Liver (tissue), 8 donors: ENCODE measurements at regions not wholly inside any gene's neighbourhood (a gene's known extent, or its start where the extent isn't known, plus 50 kb on each side); places are given as distances from the start of the nearest gene placed in this dataset.

Experiments used
- DNase-seq: peaks from one replicate; pipeline ENCODE4 v3.0.0-alpha.2; 2017; ENCODE audit warnings: low spot score
- H3K27ac ChIP-seq, 2 donors: one replicate each; pipeline ENCODE4 v1.7.0; 2013; ENCODE audit warnings: inconsistent platforms in 2 of 2, low read length in 2 of 2, control low read depth in 1 of 2, low read depth in 1 of 2, mild to moderate bottlenecking in 1 of 2
- H3K27me3 ChIP-seq, 4 donors: one replicate each; pipeline versions ENCODE4 v1.6.1 to v1.7.0; 2013; ENCODE audit warnings: low read length in 3 of 4, inconsistent platforms in 1 of 4, mild to moderate bottlenecking in 1 of 4, moderate library complexity in 1 of 4; ENCODE audit not compliant: control insufficient read depth in 4 of 4, insufficient read depth in 4 of 4
- H3K36me3 ChIP-seq, 4 donors: one replicate each; pipeline versions ENCODE4 v1.6.1 to v1.7.0; 2013; ENCODE audit warnings: low read length in 3 of 4, mild to moderate bottlenecking in 3 of 4, low read depth in 1 of 4, moderate library complexity in 1 of 4; ENCODE audit not compliant: control insufficient read depth in 4 of 4, insufficient read depth in 3 of 4
- H3K4me1 ChIP-seq, 4 donors: one replicate each; pipeline versions ENCODE4 v1.6.1 to v1.7.0; 2013; ENCODE audit warnings: low read length in 3 of 4, mild to moderate bottlenecking in 3 of 4, moderate library complexity in 1 of 4; ENCODE audit not compliant: control insufficient read depth in 4 of 4, insufficient read depth in 4 of 4
- H3K4me3 ChIP-seq, 3 donors: one replicate each; pipeline versions ENCODE4 v1.6.1 to v1.7.0; 2013; ENCODE audit warnings: low read length in 3 of 3, control low read depth in 1 of 3, low read depth in 1 of 3, mild to moderate bottlenecking in 1 of 3
- H3K9ac ChIP-seq, 2 donors: one replicate each; pipeline ENCODE4 v1.7.0; 2013; ENCODE audit warnings: low read length in 2 of 2, mild to moderate bottlenecking in 2 of 2, moderate library complexity in 2 of 2, control low read depth in 1 of 2, low read depth in 1 of 2
- H3K9me3 ChIP-seq, 4 donors: one replicate each; pipeline versions ENCODE4 v1.6.1 to v1.7.0; 2013; ENCODE audit warnings: low read length in 3 of 4; ENCODE audit not compliant: control insufficient read depth in 4 of 4
- GABPA ChIP-seq, 2 donors: IDR thresholded peaks in 1 of 2; conservative IDR thresholded peaks in 1 of 2; 2 replicates each; pipeline ENCODE4 v1.6.1; 2016; ENCODE audit warnings: antibody characterized with exemption in 2 of 2, mild to moderate bottlenecking in 1 of 2, moderate library complexity in 1 of 2
- HNF4A ChIP-seq, 2 donors: conservative IDR thresholded peaks; 2 replicates each; pipeline ENCODE4 v1.6.1; 2016; ENCODE audit warnings: antibody characterized with exemption in 2 of 2, mild to moderate bottlenecking in 2 of 2
- RAD21 ChIP-seq, 2 donors: IDR thresholded peaks; 2 replicates each; pipeline ENCODE4 v1.6.1; 2016; ENCODE audit warnings: antibody characterized with exemption in 2 of 2, mild to moderate bottlenecking in 2 of 2
- RXRA ChIP-seq, 2 donors: IDR thresholded peaks; 2 replicates each; pipeline ENCODE4 v1.6.1; 2017 to 2018; ENCODE audit warnings: antibody characterized with exemption in 2 of 2, mild to moderate bottlenecking in 1 of 2
- WGBS: extraction: QIAGEN DNeasy Blood & Tissue Kit; methylation state at CpG from one replicate; pipeline ENCODE4 v1.1.7; 2013; 5-methylcytosine and 5-hydroxymethylcytosine counted together
- TF ChIP-seq, protein P1 (sequence below): IDR thresholded peaks from 2 replicates; pipeline ENCODE4 v1.6.1; 2016; ENCODE audit warnings: antibody characterized with exemption
- TF ChIP-seq, protein P2 (sequence below): fragments of 150-350 bp; IDR thresholded peaks from 2 replicates; pipeline ENCODE4 v1.5.1; 2017; ENCODE audit warnings: improper control_type of control experiment, low read depth, low read length; ENCODE audit not compliant: missing input control
- donor health status: healthy.
- donor health status: healthy.
- donor health status: healthy.
- donor health status: healthy.
- donor health status: healthy.

DNA sequence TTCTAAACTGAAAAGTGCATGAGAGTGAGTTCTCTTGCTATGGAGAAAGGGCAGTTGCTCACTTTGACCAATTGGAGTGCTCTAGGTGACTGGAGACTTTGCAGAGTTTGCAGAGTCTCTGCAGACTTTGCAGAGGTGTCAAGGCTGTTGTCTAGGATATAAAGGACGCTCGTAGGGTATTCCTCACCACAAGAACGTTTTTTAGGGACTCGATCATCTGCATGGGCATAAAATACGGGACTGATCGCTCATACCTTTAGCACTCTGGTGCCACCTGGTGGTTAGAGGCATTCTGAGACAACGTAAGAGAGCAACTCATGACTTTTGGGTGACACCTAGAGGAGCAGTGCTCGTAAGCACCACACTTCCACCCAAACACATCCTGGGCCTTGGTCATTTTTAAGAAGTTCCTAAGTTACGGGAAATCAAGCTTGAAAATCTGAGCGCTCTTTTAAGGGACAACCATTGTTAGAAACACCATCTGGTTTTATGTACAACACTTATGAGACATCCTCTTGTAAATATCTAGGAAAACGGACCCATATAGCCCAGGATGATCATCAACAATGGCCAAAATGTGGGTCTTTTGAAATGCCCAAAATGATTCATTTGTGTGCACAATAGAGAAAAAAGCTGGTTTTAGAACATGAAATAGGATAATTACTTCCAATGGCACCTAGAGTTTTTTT lies 51.6 kb upstream of the XCR1 start:
- no peak overlapping the region for H3K4me3 ChIP-seq
- no peaks in the 10 kb centered on the region for H3K27me3 ChIP-seq
- H3K27ac ChIP-seq: no peak overlapping the region
- no peaks in the 10 kb centered on the region for H3K9me3 ChIP-seq
- no peaks in the 10 kb centered on the region for H3K36me3 ChIP-seq
- 10% methylated on average over 11 of the region's 11 CpGs for WGBS
- DNase-seq: peak; percentile 86
- TF ChIP-seq RAD21 (IDR thresholded peaks at IDR 0.05): peak; percentile 100
- TF ChIP-seq, protein P1, sequence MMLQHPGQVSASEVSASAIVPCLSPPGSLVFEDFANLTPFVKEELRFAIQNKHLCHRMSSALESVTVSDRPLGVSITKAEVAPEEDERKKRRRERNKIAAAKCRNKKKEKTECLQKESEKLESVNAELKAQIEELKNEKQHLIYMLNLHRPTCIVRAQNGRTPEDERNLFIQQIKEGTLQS: no peak
- peak in 1 of 2 donors; percentile 15 for TF ChIP-seq HNF4A (conservative IDR thresholded peaks at IDR 0.05)
- TF ChIP-seq, protein P2, sequence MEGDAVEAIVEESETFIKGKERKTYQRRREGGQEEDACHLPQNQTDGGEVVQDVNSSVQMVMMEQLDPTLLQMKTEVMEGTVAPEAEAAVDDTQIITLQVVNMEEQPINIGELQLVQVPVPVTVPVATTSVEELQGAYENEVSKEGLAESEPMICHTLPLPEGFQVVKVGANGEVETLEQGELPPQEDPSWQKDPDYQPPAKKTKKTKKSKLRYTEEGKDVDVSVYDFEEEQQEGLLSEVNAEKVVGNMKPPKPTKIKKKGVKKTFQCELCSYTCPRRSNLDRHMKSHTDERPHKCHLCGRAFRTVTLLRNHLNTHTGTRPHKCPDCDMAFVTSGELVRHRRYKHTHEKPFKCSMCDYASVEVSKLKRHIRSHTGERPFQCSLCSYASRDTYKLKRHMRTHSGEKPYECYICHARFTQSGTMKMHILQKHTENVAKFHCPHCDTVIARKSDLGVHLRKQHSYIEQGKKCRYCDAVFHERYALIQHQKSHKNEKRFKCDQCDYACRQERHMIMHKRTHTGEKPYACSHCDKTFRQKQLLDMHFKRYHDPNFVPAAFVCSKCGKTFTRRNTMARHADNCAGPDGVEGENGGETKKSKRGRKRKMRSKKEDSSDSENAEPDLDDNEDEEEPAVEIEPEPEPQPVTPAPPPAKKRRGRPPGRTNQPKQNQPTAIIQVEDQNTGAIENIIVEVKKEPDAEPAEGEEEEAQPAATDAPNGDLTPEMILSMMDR: peak; percentile 98
- peak in 1 of 2 donors; percentile 6 for TF ChIP-seq RXRA (IDR thresholded peaks at IDR 0.05)
- no peak for TF ChIP-seq GABPA (IDR thresholded peaks at IDR 0.05 in 1 of 2, conservative IDR thresholded peaks at IDR 0.05 in 1 of 2)
- H3K4me1 ChIP-seq: peaks cover 0 to 5% (median 0%) of the 10 kb centered on the region in 4 donors
- H3K9ac ChIP-seq: peak overlapping the region in 1 of 2 donors; percentile 41
